LoVo (cell line): ENCODE measurements at regions not wholly inside any gene's neighbourhood (a gene's known extent, or its start where the extent isn't known, plus 50 kb on each side); places are given as distances from the start of the nearest gene placed in this dataset.
"Not testable (repeated sequence)": the region's sequence is repeated elsewhere in the genome, so short reads cannot be mapped to it uniquely, and the experiment has no call there.

ENCODE experiments used
- DNase-seq: peaks from one replicate; pipeline ENCODE4 v3.0.0-alpha.2; 2016; ENCODE audit warnings: low spot score

GRCh38 chr14:106044949-106045596 lies 518.7 kb downstream of the TMEM121 start:
- peak; percentile 32 for DNase-seq

- no peak for DNase-seq
Measured at GRCh38 chr14:106051796-106052195, 525.4 kb downstream of the TMEM121 start.

- DNase-seq = no peak
Measured at GRCh38 chr14:106055289-106055688, 528.9 kb downstream of the TMEM121 start.

DNA sequence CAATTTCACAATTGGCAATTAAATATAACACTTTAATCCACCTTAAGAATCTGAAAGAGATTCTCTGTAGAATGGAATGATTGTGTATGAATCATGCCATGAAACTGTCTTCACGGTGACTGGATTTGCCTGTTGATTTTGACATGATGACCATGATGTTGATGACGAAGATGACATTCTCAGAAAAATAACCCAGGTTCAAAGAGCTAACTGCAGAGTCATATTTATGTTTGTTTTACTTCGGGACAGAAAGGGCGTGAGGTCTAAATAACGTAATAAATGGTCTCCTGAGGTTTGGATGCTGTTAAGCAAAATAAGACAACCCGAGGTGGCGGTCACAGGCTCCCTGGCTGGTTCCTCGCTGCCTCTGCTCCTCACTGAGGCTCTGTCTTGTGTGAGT lies 532.0 kb downstream of the TMEM121 start:
- no peak for DNase-seq

- no peak for DNase-seq
Measured at GRCh38 chr14:106060276-106060975, 534.0 kb downstream of the TMEM121 start.

DNA sequence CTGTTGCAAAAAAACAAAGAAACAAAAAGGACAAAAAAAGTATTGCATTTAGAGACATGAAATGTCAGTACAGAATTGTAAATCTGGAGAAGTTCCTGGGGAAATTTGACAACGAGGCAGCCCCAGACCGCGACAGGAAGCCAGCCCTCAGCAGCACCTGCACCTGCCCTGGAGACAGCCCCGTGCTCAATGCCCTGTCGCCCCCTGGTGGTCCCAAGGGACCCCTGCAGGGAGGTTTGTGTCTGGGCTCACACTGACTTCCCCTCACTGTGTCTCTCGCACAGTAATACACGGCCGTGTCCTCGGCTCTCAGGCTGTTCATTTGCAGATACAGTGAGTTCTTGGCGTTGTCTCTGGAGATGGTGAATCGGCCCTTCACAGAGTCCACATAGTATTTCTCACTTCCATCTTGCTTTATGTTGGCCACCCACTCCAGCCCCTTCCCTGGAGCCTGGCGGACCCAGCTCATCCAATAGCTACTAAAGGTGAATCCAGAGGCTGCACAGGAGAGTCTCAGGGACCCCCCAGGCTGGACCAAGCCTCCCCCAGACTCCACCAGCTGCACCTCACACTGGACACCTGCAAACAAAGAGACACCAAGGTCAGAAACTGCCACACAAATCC lies 535.6 kb downstream of the TMEM121 start:
- peak; percentile 36 for DNase-seq

DNA sequence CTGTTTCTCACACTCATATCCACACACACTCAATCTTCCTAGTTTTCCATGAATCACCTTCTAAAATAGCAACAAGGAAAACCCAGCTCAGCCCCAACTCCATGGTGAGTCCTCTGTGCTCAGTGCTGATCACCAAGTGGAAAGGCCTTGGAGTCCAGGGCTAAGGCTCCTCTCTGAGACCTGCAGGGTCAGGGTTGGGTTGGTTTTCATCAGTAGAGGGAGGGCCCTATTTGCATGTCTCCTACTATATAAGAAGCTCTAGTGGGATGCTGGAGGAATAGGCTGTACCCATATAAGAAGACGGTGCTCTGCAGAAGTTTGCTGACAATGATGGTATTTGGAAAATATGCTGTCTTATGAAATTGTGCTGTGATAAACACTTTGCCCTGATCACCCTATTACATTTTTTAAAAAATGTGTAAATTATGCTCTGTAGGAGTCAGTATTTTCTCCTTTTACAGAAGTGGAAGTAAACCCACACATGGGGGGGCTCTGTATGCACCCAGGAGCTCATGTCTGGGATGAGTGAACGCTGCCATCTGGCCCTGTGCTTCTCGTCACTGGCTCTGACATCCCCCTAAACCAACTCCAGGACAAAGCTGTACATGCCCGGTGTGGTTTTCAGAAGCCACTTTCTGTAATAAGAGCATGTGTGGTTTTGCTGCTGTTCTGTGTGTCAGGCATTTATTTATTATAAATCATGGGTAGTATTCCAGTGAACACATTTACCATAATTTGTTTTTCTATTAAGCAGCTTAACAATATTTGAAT lies 536.3 kb downstream of the TMEM121 start:
- no peak for DNase-seq

DNA sequence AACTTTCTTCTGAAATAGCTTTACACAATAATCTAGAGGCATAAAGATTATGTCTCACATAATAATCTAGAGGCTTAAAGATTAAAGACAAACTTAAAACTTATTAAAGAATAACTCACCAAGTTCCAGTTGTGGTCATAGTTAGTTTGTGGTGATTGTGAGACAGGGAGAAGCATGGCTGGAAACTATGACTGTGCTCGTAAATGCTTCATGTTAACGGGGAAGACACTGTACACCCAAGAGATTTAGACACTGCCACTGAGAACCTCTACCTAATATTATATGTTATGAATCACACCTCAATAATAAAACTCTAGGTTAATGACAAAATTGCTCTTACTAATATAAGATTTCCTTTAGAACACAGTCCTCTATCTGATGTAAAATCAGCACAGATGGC lies 541.6 kb downstream of the TMEM121 start:
- no peak for DNase-seq

DNA sequence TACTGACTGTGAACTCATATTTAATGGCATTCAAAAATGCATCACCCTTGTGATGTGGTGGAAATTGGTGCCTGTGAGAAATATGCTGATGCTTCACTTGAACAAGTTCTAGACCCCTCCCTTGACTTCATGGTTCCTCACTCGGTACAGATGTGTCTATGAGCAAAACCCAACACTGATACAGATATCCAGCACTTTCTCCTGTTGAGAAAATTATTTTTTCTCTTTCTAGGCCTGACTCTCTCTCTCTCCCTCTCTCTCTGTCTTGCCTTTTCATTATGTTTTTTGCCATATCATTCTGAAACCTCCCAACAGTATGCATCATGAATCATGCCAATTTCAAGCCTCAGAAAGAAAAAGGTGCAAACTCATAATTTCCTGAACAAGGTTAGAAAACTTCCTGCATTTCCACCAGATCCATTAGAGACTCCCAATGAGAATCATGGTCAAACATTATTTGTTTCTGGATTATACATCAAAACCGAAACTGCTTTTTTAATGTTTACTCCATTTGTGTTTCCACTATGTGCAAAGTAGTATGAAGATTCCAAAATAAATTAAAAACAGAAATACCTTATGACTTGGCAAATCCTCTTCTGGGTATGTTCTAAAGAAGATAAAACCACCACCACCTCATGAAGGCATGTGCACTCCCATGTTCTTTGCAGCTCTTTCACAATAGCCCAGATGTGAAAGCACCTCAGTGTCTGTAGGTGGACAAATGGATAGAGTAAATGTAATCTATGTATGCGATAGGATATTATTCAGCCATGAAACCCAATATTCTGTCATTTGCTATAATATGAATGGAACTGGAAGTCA lies 543.6 kb downstream of the TMEM121 start:
- no peak for DNase-seq

DNA sequence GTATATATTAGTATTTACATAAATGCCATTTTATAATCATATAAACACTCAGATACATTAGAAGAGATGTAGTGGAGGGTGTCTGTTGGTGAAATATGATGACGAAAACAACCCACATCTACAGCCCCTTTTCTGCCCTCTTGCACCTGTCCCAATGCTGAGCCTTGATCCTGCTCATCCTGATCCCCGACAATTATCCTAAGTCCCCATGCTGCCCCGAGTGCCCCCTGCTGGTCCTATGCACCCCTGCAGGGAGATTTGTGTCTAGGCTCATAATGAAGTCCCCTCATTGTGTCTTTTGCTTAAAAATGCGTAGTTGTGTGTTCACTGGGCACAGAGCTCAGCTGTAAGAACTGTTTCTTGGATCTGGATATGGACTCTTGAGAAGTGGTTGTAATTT lies 554.5 kb downstream of the TMEM121 start:
- DNase-seq = no peak

- DNase-seq = not testable (repeated sequence)
Measured at GRCh38 chr14:106081721-106082120, 555.3 kb downstream of the TMEM121 start.

DNA sequence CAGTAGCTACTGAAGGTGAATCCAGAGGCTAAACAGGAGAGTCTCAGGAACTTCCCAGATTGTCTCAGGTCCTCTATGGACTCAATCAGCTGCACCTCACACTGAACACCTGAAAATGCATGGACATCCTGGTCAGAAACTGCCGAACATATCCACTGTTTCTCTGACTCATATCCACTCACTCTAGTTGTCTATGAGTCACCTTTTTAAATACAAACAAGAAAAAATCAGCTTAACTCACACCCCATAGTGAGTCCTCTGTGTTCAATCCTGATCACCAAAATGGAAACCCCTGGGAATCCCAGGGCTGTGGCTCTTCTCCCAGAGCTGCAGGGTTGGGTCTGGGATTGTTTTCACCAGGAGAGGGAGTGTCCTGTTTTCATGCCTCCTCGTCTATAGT lies 556.7 kb downstream of the TMEM121 start:
- peak; percentile 5 for DNase-seq

GRCh38 chr14:106087837-106088236 lies 561.5 kb downstream of the TMEM121 start:
- no peak for DNase-seq

GRCh38 chr14:106088860-106089259 lies 562.5 kb downstream of the TMEM121 start:
- not testable (repeated sequence) for DNase-seq

DNA sequence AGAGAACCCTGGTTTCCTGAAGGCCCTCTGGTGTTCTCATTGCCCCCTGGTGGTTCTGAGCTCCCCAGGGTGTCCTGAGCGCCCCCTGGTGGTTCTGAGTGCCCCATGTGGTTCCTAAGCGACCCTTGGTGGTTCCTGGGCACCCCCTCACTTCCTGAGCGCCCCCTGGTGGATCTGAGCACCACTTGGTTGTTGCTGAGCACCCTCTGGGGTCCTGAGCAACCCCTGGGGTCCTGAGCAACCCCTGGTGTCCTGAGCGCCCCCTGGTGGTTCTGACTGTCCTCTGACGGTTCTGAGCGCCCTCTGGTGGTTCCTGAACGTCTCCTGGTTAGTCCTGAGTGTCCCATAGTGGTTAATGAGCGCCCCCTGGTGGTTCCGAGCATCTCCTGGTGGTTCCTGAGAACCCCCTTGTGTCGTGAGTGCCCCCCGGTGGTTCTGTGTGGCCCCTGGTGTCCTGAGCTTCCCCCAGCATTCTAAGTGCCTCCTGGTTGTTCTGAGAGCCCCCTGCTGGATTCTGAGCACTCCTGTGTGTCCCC lies 568.3 kb downstream of the TMEM121 start:
- no peak for DNase-seq

DNA sequence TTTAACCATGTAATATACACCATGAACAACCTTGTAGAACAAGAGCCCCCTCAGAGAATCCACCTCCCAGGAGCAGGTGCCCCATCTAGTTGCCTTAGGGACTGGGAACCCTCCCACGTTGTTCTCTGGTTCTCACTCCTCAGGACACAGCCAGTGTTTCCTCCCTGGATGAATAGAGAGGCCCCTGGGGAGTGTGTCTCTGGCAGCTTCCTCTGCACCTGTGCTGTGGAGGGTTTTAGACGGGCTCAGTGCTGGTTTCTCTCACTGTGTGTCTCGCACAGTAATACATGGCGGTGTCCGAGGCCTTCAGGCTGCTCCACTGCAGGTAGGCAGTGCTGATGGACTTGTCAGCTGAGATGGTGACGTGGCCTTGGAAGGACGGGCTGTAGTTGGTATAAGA lies 581.3 kb downstream of the TMEM121 start:
- no peak for DNase-seq

DNA sequence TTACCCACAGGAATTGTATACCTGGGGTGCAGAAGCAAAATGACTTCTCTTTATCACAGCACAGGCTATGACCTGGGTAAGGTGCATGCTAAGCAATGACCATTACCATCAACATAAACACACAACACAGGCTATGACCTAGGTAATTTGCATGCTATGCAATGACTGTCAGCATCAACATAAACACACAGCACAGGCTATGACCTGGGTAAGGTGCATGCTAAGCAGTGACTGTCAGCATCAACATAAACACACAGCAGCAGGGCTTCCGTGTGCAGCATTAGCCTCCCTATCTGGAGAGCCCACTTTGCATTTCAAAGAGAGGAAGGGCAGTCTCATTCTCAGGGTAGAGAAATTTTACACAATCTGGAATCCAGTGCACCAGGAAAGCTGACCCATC lies 583.0 kb downstream of the TMEM121 start:
- no peak for DNase-seq

- no peak for DNase-seq
Measured at GRCh38 chr14:106115401-106115800, 589.0 kb downstream of the TMEM121 start.

GRCh38 chr14:106116339-106116930 lies 590.1 kb downstream of the TMEM121 start:
- not testable (repeated sequence) for DNase-seq

- DNase-seq = no peak
Measured at GRCh38 chr14:106120101-106120500, 593.7 kb downstream of the TMEM121 start.

DNA sequence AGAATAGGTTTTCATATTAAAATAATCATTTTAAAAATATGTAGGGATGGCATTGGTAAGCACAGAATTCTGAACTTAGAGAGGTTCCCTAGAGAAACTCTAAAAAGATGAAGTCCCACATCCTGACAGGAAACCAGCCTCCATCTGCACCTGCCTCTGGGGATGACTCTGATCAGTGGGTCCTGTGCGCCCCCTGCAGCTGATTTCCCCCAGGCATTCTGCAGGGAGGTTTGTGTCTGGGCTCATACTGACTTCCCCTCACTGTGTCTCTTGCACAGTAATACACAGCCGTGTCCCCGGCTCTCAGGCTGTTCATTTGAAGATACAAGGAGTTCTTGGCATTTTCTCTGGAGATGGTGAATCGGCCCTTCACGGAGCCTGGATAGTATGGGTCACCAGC lies 602.9 kb downstream of the TMEM121 start:
- no peak for DNase-seq
